ENCODE measurements at regions not wholly inside any gene's neighbourhood (a gene's known extent, or its start where the extent isn't known, plus 50 kb on each side); places are given as distances from the start of the nearest gene placed in this dataset.

GRCh38 chr6:43978473-43979346 is 148.5 kb downstream of the MRPL14 start:
- TF ChIP-seq CTCF (IDR thresholded peaks at IDR 0.05) (no peak), POLR2A (IDR thresholded peaks at IDR 0.05) (no peak)
